Mesendoderm (in vitro differentiated cells): ENCODE measurements at regions not wholly inside any gene's neighbourhood (a gene's known extent, or its start where the extent isn't known, plus 50 kb on each side); places are given as distances from the start of the nearest gene placed in this dataset.

ENCODE experiments used
- DNase-seq: peaks from one replicate; pipeline ENCODE4 v3.0.0; 2013
- H2AK5ac ChIP-seq: 2 replicates; pipeline ENCODE4 v1.6.1; 2013; ENCODE audit warnings: low read length, inconsistent platforms
- H2BK120ac ChIP-seq: 2 replicates; pipeline ENCODE4 v1.6.1; 2013; ENCODE audit warnings: low read depth, mild to moderate bottlenecking, low read length, moderate library complexity, mixed read lengths
- H2BK15ac ChIP-seq: replicated peaks from 2 replicates; pipeline ENCODE4 v1.6.1; 2013; ENCODE audit warnings: low read depth, mild to moderate bottlenecking, moderate library complexity
- H2BK5ac ChIP-seq: 2 replicates; pipeline ENCODE4 v1.6.1; 2013; ENCODE audit warnings: low read length, inconsistent platforms
- H3K18ac ChIP-seq: 2 replicates; pipeline ENCODE4 v1.6.1; 2013; ENCODE audit warnings: mild to moderate bottlenecking, low read length, mixed read lengths
- H3K23ac ChIP-seq: one replicate; pipeline ENCODE4 v1.6.1; 2013; ENCODE audit warnings: low read length
- H3K27ac ChIP-seq: 2 replicates; pipeline ENCODE4 v1.5.1; 2013; ENCODE audit warnings: low read depth, mild to moderate bottlenecking, inconsistent platforms, low read length, moderate library complexity
- H3K27me3 ChIP-seq: 2 replicates; pipeline ENCODE4 v1.6.1; 2013; ENCODE audit warnings: low read length, control low read depth, mild to moderate bottlenecking, inconsistent platforms; ENCODE audit not compliant: insufficient read depth, poor library complexity
- H3K36me3 ChIP-seq: 2 replicates; pipeline ENCODE4 v1.6.1; 2013; ENCODE audit warnings: low read length, inconsistent platforms; ENCODE audit not compliant: control insufficient read depth, insufficient read depth
- H3K4ac ChIP-seq: one replicate; pipeline ENCODE4 v1.6.1; 2013; ENCODE audit warnings: low read depth, mild to moderate bottlenecking, low read length, moderate library complexity
- H3K4me1 ChIP-seq: 2 replicates; pipeline ENCODE4 v1.6.1; 2013; ENCODE audit warnings: low read depth, low read length, inconsistent platforms; ENCODE audit not compliant: control insufficient read depth
- H3K4me2 ChIP-seq: 2 replicates; pipeline ENCODE4 v1.6.1; 2013; ENCODE audit warnings: low read length
- H3K4me3 ChIP-seq: 2 replicates; pipeline ENCODE4 v1.5.1; 2013; ENCODE audit warnings: mild to moderate bottlenecking, low read length
- H3K56ac ChIP-seq: one replicate; pipeline ENCODE4 v1.6.1; 2013; ENCODE audit warnings: low read length
- H3K79me1 ChIP-seq: 2 replicates; pipeline ENCODE4 v1.6.1; 2013; ENCODE audit warnings: low read length, inconsistent platforms
- H3K79me2 ChIP-seq: 2 replicates; pipeline ENCODE4 v1.6.1; 2013; ENCODE audit warnings: mild to moderate bottlenecking, low read length; ENCODE audit not compliant: control insufficient read depth, insufficient read depth
- H3K9ac ChIP-seq: 2 replicates; pipeline ENCODE4 v1.6.1; 2013; ENCODE audit warnings: low read length, inconsistent platforms
- H4K5ac ChIP-seq: one replicate; pipeline ENCODE4 v1.6.1; 2013; ENCODE audit warnings: low read length
- H4K8ac ChIP-seq: one replicate; pipeline ENCODE4 v1.6.1; 2013; ENCODE audit warnings: low read depth, mild to moderate bottlenecking, control low read depth, low read length, moderate library complexity
- WGBS: extraction: QIAGEN DNeasy Blood & Tissue Kit; methylation state at CpG from one replicate; pipeline ENCODE4 v1.1.7; 2013; ENCODE audit warnings: low lambda C conversion rate, missing lambda C conversion rate; ENCODE audit not compliant: insufficient coverage; ENCODE audit errors: extremely low coverage; 5-methylcytosine and 5-hydroxymethylcytosine counted together

GRCh38 chr1:60634106-60634505 lies 448.3 kb upstream of the NFIA start:
- no peak overlapping the region for H3K9ac ChIP-seq
- no peaks in the 10 kb centered on the region for H3K36me3 ChIP-seq
- no peak for DNase-seq
- no peak overlapping the region for H3K4ac ChIP-seq
- no peak overlapping the region for H3K56ac ChIP-seq
- H3K27me3 ChIP-seq, result no peaks in the 10 kb centered on the region
- H2BK5ac ChIP-seq, result no peak overlapping the region
- no peak overlapping the region for H4K8ac ChIP-seq
- H3K79me1 ChIP-seq, result no peaks in the 10 kb centered on the region
- no peak overlapping the region for H2BK15ac ChIP-seq
- no peak overlapping the region for H2BK120ac ChIP-seq
- H3K18ac ChIP-seq, result no peak overlapping the region
- WGBS, result no CpG with 5 or more reads among the region's 6 CpGs
- no peak overlapping the region for H3K23ac ChIP-seq
- no peak overlapping the region for H3K27ac ChIP-seq
- H4K5ac ChIP-seq, result no peak overlapping the region
- no peaks in the 10 kb centered on the region for H3K79me2 ChIP-seq
- H2AK5ac ChIP-seq, result no peak overlapping the region
- H3K4me2 ChIP-seq, result no peak overlapping the region
- no peaks in the 10 kb centered on the region for H3K4me1 ChIP-seq
- no peak overlapping the region for H3K4me3 ChIP-seq

GRCh38 chr1:60622486-60622885 lies 459.9 kb upstream of the NFIA start:
- Histone ChIP-seq H3K4ac (no peak overlapping the region), H3K4me1 (no peaks in the 10 kb centered on the region), H3K23ac (no peak overlapping the region), H2BK120ac (no peak overlapping the region), H3K79me1 (no peaks in the 10 kb centered on the region), H3K36me3 (no peaks in the 10 kb centered on the region), H2BK15ac (no peak overlapping the region), H4K8ac (no peak overlapping the region), H2AK5ac (no peak overlapping the region), H3K79me2 (no peaks in the 10 kb centered on the region), H3K4me3 (no peak overlapping the region), H3K56ac (no peak overlapping the region), H3K18ac (no peak overlapping the region), H2BK5ac (no peak overlapping the region), H3K27ac (no peak overlapping the region), H4K5ac (no peak overlapping the region), H3K27me3 (no peaks in the 10 kb centered on the region), H3K4me2 (no peak overlapping the region), H3K9ac (no peak overlapping the region)
- no peak for DNase-seq
- WGBS, result no CpG with 5 or more reads among the region's 2 CpGs

GRCh38 chr1:60621368-60621851 lies 461.0 kb upstream of the NFIA start:
- Histone ChIP-seq H4K8ac (no peak overlapping the region), H3K9ac (no peak overlapping the region), H3K23ac (no peak overlapping the region), H3K56ac (no peak overlapping the region), H3K4me3 (no peak overlapping the region), H2BK15ac (no peak overlapping the region), H3K27ac (no peak overlapping the region), H3K27me3 (no peaks in the 10 kb centered on the region), H3K18ac (no peak overlapping the region), H4K5ac (no peak overlapping the region), H3K36me3 (no peaks in the 10 kb centered on the region), H3K79me1 (no peaks in the 10 kb centered on the region), H3K4me1 (no peaks in the 10 kb centered on the region), H3K4me2 (no peak overlapping the region), H2BK120ac (no peak overlapping the region), H2AK5ac (no peak overlapping the region), H2BK5ac (no peak overlapping the region), H3K4ac (no peak overlapping the region), H3K79me2 (no peaks in the 10 kb centered on the region)
- no CpG with 5 or more reads among the region's 10 CpGs for WGBS
- no peak for DNase-seq

GRCh38 chr1:60620087-60620486 lies 462.3 kb upstream of the NFIA start:
- Histone ChIP-seq H3K4me3 (no peak overlapping the region), H3K18ac (no peak overlapping the region), H3K23ac (no peak overlapping the region), H3K56ac (no peak overlapping the region), H3K9ac (no peak overlapping the region), H2AK5ac (no peak overlapping the region), H2BK5ac (no peak overlapping the region), H2BK120ac (no peak overlapping the region), H4K5ac (no peak overlapping the region), H3K4ac (no peak overlapping the region), H2BK15ac (no peak overlapping the region), H3K4me2 (no peak overlapping the region), H3K79me1 (no peaks in the 10 kb centered on the region), H3K27ac (no peak overlapping the region), H3K4me1 (no peaks in the 10 kb centered on the region), H3K79me2 (no peaks in the 10 kb centered on the region), H3K27me3 (no peaks in the 10 kb centered on the region), H4K8ac (no peak overlapping the region), H3K36me3 (no peaks in the 10 kb centered on the region)
- WGBS, result no CpG with 5 or more reads among the region's 7 CpGs
- DNase-seq, result no peak

- no peaks in the 10 kb centered on the region for H3K79me2 ChIP-seq
- no peak overlapping the region for H3K27ac ChIP-seq
- H3K23ac ChIP-seq, result no peak overlapping the region
- no peaks in the 10 kb centered on the region for H3K79me1 ChIP-seq
- no peaks in the 10 kb centered on the region for H3K4me1 ChIP-seq
- no peak overlapping the region for H2AK5ac ChIP-seq
- H2BK5ac ChIP-seq, result no peak overlapping the region
- H3K9ac ChIP-seq, result no peak overlapping the region
- H3K4me2 ChIP-seq, result no peak overlapping the region
- no peak overlapping the region for H2BK15ac ChIP-seq
- H3K36me3 ChIP-seq, result no peaks in the 10 kb centered on the region
- H3K56ac ChIP-seq, result no peak overlapping the region
- no peak overlapping the region for H4K5ac ChIP-seq
- WGBS, result no CpG with 5 or more reads among the region's 3 CpGs
- H2BK120ac ChIP-seq, result no peak overlapping the region
- no peak overlapping the region for H3K18ac ChIP-seq
- no peak for DNase-seq
- no peak overlapping the region for H4K8ac ChIP-seq
- H3K27me3 ChIP-seq, result no peaks in the 10 kb centered on the region
- H3K4me3 ChIP-seq, result no peak overlapping the region
- H3K4ac ChIP-seq, result no peak overlapping the region
Observed at GRCh38 chr1:60619581-60619980, 462.8 kb upstream of the NFIA start.

- no peaks in the 10 kb centered on the region for H3K79me2 ChIP-seq
- no peak overlapping the region for H3K4me2 ChIP-seq
- H2BK5ac ChIP-seq, result no peak overlapping the region
- no peak overlapping the region for H2AK5ac ChIP-seq
- H3K9ac ChIP-seq, result no peak overlapping the region
- DNase-seq, result no peak
- no peaks in the 10 kb centered on the region for H3K36me3 ChIP-seq
- H3K56ac ChIP-seq, result no peak overlapping the region
- no peak overlapping the region for H2BK15ac ChIP-seq
- no peak overlapping the region for H3K27ac ChIP-seq
- no peak overlapping the region for H4K8ac ChIP-seq
- no peaks in the 10 kb centered on the region for H3K79me1 ChIP-seq
- no peaks in the 10 kb centered on the region for H3K27me3 ChIP-seq
- no peaks in the 10 kb centered on the region for H3K4me1 ChIP-seq
- H3K18ac ChIP-seq, result no peak overlapping the region
- no peak overlapping the region for H4K5ac ChIP-seq
- no CpG with 5 or more reads among the region's 3 CpGs for WGBS
- no peak overlapping the region for H3K4ac ChIP-seq
- no peak overlapping the region for H2BK120ac ChIP-seq
- H3K23ac ChIP-seq, result no peak overlapping the region
- no peak overlapping the region for H3K4me3 ChIP-seq
Observed at GRCh38 chr1:60615666-60616065, 466.7 kb upstream of the NFIA start.
